Right lung (tissue), 2 donors: ENCODE measurements at regions not wholly inside any gene's neighbourhood (a gene's known extent, or its start where the extent isn't known, plus 50 kb on each side); places are given as distances from the start of the nearest gene placed in this dataset.

Experiments used
- DNase-seq, 2 donors: peaks; one replicate each; pipeline ENCODE4 v3.0.0-alpha.2; 2013

GRCh38 chrX:8971116-8971515 lies 62.8 kb downstream of the FAM9B start:
- peak in 1 of 2 donors; percentile 5 for DNase-seq

- DNase-seq, result no peak
Measured at GRCh38 chrX:8969378-8969777, 64.5 kb downstream of the FAM9B start.

- DNase-seq, result no peak
Measured at GRCh38 chrX:8967461-8967860, 66.5 kb downstream of the FAM9B start.

- no peak for DNase-seq
Measured at GRCh38 chrX:8960957-8961468, 72.9 kb downstream of the FAM9B start.

GRCh38 chrX:8955511-8955910 lies 78.4 kb downstream of the FAM9B start:
- DNase-seq, result no peak

GRCh38 chrX:8946563-8946962 lies 87.4 kb downstream of the FAM9B start:
- DNase-seq, result no peak

- no peak for DNase-seq
Measured at GRCh38 chrX:8939322-8939721, 94.6 kb downstream of the FAM9B start.

GRCh38 chrX:8927701-8928100 lies 106.2 kb downstream of the FAM9B start:
- DNase-seq, result peak; percentile 22 to 35

- peak in 1 of 2 donors; percentile 17 for DNase-seq
Measured at GRCh38 chrX:8927066-8927635, 106.8 kb downstream of the FAM9B start.

GRCh38 chrX:8921615-8922014 lies 112.3 kb downstream of the FAM9B start:
- no peak for DNase-seq

GRCh38 chrX:8919801-8920200 lies 114.1 kb downstream of the FAM9B start:
- DNase-seq, result no peak

GRCh38 chrX:8916697-8917096 lies 115.5 kb upstream of the FAM9A start:
- DNase-seq, result no peak

- no peak for DNase-seq
Measured at GRCh38 chrX:8914681-8915080, 113.5 kb upstream of the FAM9A start.

- peak; percentile 42 to 59 for DNase-seq
Measured at GRCh38 chrX:8913655-8914409, 112.6 kb upstream of the FAM9A start.

- DNase-seq, result no peak
Measured at GRCh38 chrX:8907688-8908087, 106.5 kb upstream of the FAM9A start.

GRCh38 chrX:8906299-8906938 lies 105.2 kb upstream of the FAM9A start:
- no peak for DNase-seq

GRCh38 chrX:8897259-8897658 lies 96.1 kb upstream of the FAM9A start:
- no peak for DNase-seq

- DNase-seq, result no peak
Measured at GRCh38 chrX:8890794-8891193, 89.6 kb upstream of the FAM9A start.

- no peak for DNase-seq
Measured at GRCh38 chrX:8887004-8887403, 85.8 kb upstream of the FAM9A start.

GRCh38 chrX:8879750-8880149 lies 78.6 kb upstream of the FAM9A start:
- no peak for DNase-seq

- no peak for DNase-seq
Measured at GRCh38 chrX:8873956-8874355, 72.8 kb upstream of the FAM9A start.

GRCh38 chrX:8873102-8873501 lies 71.9 kb upstream of the FAM9A start:
- no peak for DNase-seq

- peak in 1 of 2 donors; percentile 6 for DNase-seq
Measured at GRCh38 chrX:8870411-8870810, 69.2 kb upstream of the FAM9A start.
